ENCODE measurements at regions not wholly inside any gene's neighbourhood (a gene's known extent, or its start where the extent isn't known, plus 50 kb on each side); places are given as distances from the start of the nearest gene placed in this dataset.
"Not testable (repeated sequence)": the region's sequence is repeated elsewhere in the genome, so short reads cannot be mapped to it uniquely, and the experiment has no call there.

DNA sequence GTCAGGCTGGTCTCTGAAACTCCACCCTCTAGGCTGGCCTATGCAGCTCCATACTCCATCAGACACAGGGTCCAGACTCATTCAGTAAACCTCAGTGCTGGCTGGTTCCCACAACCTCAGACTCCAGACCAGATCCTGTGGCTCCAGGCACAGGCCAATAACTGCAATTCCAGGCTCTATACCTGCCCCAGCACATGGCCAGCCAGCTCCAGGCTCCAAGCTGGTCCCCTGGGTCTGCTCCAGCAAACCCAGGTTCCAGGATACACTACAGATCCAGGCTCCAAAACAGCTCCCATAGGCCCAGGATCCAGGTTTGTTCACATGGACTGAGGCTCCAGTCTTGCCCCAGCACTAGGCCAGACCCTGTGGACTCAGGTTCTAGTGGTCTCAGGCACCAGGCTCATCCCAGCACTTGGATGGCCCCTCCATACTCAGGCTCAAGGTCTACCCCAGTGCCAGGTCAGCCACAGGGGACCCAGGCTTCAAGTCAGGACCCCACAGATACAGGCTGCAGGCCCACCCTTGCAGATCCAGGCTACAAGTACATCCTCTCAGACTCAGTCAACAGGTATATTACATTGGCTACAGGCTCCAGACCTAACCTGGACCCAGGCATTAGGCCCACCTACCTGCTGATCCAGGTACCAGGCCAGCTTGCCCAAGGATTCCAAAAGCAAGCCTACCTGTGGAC lies 117.6 kb upstream of the TMEM170B start:
- no peak for TF ChIP-seq ZFX (IDR thresholded peaks at IDR 0.05; ENCODE audit: borderline replicate concordance)
- TF ChIP-seq, protein P1, sequence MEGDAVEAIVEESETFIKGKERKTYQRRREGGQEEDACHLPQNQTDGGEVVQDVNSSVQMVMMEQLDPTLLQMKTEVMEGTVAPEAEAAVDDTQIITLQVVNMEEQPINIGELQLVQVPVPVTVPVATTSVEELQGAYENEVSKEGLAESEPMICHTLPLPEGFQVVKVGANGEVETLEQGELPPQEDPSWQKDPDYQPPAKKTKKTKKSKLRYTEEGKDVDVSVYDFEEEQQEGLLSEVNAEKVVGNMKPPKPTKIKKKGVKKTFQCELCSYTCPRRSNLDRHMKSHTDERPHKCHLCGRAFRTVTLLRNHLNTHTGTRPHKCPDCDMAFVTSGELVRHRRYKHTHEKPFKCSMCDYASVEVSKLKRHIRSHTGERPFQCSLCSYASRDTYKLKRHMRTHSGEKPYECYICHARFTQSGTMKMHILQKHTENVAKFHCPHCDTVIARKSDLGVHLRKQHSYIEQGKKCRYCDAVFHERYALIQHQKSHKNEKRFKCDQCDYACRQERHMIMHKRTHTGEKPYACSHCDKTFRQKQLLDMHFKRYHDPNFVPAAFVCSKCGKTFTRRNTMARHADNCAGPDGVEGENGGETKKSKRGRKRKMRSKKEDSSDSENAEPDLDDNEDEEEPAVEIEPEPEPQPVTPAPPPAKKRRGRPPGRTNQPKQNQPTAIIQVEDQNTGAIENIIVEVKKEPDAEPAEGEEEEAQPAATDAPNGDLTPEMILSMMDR (IDR thresholded peaks at IDR 0.05): no peak
- no peak overlapping the region for H3K27ac ChIP-seq

DNA sequence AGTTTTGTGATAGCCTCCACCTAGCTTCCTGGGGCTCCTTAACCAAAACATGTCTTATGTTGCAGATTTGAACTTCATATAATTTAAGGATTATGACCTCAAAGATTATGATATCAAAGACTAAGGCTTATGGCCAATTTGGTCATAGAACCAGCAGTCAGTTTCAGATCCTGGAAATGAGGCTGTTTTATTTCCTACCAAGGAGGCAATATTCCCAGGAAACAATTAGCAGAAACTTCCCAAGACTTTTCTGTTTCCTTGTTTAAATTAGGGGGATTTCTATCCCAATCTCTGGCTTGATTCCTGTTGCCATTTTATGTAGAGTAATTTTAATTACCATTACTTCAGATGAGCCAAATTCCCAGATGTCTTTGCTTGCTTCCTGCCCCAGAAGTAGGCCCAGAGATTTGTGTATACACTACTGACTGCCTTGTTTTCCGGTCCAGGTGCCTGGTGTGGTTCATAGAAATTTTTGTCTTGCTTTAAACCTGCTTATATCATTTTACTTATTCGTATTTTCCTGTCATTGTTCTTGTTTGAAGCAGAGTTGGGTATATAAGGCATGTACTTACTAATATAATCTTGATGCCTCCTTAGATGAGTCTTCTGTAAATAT lies 119.2 kb upstream of the TMEM170B start:
- no peak overlapping the region for H3K27ac ChIP-seq
- TF ChIP-seq, protein P1 (IDR thresholded peaks at IDR 0.05): no peak

DNA sequence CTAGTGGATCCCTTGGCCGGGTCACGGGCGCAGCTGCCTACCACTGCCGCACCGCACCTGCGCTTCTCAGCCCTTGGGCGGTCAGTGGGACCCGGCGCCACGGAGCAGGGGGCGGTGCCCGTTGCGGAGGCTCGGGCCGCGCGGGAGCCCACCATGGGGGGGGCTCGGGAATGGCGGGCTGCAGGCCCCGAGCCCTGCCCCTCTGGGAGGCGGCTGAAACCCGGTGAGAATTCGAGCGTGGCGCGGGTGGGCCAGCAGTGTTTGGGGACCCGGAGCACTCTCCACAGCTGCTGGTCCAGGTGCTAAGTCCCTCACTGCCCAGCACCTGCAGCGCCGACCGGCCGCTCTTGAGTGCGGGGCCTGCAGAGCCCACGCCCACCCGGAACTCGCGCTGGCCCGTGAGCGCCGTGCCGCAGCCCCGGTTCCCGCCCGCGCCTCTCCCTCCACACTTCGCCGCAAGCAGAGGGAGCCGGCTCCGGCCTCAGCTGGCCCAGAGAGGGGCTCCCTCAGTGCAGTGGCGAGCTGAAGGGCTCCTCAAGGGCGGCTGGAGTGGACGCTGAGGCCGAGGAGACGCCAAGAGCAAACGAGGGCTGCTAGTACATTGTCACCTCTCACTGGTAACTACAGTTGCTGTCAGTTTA lies 120.5 kb upstream of the TMEM170B start:
- H3K27ac ChIP-seq: no peak overlapping the region
- TF ChIP-seq, protein P1 (IDR thresholded peaks at IDR 0.05): no peak
- TF ChIP-seq ZFX (IDR thresholded peaks at IDR 0.05; ENCODE audit: borderline replicate concordance): no peak

DNA sequence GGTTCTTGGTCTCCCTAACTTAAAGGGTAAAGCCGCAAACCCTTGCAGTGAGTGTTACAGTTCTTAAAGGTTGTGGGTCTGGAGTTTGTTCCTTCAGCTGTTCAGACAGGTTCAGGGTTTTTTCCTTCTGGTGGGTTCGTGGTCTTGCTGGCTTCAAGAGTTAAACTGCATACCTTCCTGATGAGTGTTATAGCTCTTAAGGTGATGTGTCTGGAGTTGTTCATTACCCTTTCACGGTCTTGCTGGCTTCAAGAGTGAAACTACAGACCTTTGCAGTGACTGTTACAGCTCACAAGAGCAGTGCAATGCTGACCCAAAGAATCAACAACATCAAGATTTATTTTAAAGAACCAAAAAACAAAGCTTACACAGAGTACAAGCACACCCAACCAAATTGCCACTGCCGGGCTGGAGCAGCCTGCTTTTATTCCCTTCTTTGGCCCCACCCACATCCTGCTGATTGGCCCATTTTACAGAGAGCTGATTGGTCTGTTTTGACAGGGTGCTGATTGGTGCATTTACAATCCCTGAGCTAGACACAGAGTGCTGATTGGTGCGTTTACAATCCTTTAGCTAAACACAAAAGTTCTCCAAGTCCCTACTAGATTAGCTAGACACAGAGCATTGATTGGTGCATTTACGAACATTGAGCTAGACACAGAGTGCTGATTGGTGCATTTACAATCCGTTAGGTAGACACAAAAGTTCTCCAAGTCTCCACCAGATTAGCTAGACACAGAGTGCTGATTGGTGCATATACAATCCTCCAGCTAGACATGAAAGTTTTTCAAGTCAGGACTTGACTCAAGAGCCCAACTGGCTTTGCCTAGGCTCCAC lies 121.2 kb upstream of the TMEM170B start:
- not testable (repeated sequence) for H3K27ac ChIP-seq

DNA sequence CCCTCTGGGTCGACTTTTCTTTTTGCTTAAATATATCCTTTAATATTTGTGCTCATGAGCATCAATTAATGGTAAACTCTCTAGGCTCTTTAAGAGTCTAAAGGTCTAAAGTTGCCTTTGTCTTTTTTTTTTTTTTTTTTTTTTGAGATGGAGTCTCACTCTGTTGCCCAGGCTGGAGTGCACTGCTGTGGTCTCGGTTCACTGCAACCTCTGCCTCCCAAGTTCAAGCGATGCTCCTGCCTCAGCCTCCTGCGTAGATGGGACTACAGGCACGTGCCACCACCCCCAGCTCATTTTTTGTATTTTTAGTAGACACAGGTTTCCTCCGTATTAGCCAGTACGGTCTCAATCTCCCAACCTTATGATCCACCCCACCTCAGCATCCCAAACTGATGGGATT lies 122.0 kb upstream of the TMEM170B start:
- no peak for TF ChIP-seq ZFX (IDR thresholded peaks at IDR 0.05; ENCODE audit: borderline replicate concordance)
- TF ChIP-seq, protein P1 (IDR thresholded peaks at IDR 0.05): no peak
- H3K27ac ChIP-seq: no peak overlapping the region

DNA sequence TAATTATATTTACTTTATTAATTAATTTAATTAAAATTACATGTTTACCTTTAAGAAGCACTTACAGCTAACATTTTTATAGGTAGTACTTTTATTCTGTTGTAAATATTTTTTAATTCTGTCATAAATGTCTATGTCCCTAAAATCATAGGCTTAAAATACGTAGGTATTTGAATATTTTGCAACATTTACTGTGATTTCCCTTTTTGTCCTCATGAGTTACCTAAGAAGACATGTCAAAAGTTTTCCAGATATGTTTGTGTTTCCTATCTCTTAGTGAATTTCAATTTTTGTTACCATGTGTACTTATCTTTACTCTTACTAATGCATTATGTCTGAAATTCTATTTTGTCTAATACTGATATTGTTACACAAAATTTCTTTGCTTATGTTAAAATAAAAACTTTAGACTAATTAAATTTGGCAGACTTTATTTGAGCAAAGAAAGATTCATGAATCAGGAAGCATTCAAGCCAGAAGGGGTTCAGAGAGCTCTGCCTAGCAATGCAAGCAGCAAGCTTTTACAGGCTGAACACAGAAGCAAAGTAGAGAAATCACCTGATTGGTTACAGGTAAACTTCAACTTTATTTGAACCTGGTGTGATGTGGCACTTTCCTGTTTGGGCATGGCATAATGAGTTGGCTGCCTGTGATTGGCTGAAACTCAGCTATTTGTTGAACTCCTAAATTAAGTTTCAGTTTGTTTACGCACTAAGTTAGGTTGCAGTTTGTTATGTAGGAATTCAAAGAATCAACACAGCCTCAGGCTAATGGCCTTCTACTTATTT lies 123.2 kb upstream of the TMEM170B start:
- TF ChIP-seq, protein P1 (IDR thresholded peaks at IDR 0.05): no peak
- no peak for TF ChIP-seq ZFX (IDR thresholded peaks at IDR 0.05; ENCODE audit: borderline replicate concordance)
- peak overlapping the region; percentile 20; the same call in 1 of the 2 replicates for H3K27ac ChIP-seq

DNA sequence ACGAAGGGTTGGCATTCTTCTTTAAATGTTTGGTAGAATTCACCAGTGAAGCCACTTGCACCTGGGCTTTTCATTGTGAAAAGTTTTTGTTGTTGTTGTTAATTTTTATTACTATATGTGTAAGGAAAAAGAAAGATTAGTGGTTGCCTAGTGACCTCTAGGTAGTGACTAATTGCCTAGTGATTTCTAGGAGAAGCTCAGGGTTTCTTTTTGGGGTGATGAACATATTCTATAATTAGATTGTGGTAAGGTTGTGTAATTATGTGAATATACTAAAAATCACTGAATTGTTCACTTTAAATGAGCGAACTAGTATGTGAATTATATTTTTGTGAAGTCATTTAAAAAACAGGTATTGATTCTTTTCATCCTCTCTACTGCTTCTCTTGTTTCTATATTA lies 123.8 kb upstream of the TMEM170B start:
- H3K27ac ChIP-seq: no peak overlapping the region
- no peak for TF ChIP-seq ZFX (IDR thresholded peaks at IDR 0.05; ENCODE audit: borderline replicate concordance)
- TF ChIP-seq, protein P1 (IDR thresholded peaks at IDR 0.05): no peak
